GM23338 (cell line): ENCODE measurements at regions not wholly inside any gene's neighbourhood (a gene's known extent, or its start where the extent isn't known, plus 50 kb on each side); places are given as distances from the start of the nearest gene placed in this dataset.

Source experiments
- CREB1 ChIP-seq: fragments of 250-450 bp; sonication (Bioruptor Pico); IDR thresholded peaks from 2 replicates; pipeline ENCODE4 v1.5.0; 2020; ENCODE audit warnings: low read depth, mild to moderate bottlenecking, moderate library complexity
- CTCF ChIP-seq, 2 experiments: fragments of 200-600 bp in 1 of 2; sonication (generic) in 1 of 2; conservative IDR thresholded peaks; 2 replicates each; pipeline versions ENCODE4 v1.5.1 to v1.6.1; 2016 to 2017; ENCODE audit warnings: antibody characterized with exemption in 2 of 2, low read depth in 2 of 2, mild to moderate bottlenecking in 2 of 2, moderate library complexity in 1 of 2
- EZH2 ChIP-seq: fragments of 200-600 bp; sonication (generic); IDR thresholded peaks from one replicate; pipeline ENCODE4 v1.8.0; 2017; ENCODE audit warnings: antibody characterized with exemption, mild to moderate bottlenecking, low read depth; ENCODE audit not compliant: unreplicated experiment
- EZH2phosphoT487 ChIP-seq: fragments of 200-600 bp; sonication (generic); IDR thresholded peaks from one replicate; pipeline ENCODE4 v1.8.1; 2018; ENCODE audit warnings: antibody characterized with exemption; ENCODE audit not compliant: unreplicated experiment
- JUNB ChIP-seq: IDR thresholded peaks from one replicate; pipeline ENCODE4 v1.6.1; 2016; ENCODE audit warnings: antibody characterized with exemption; ENCODE audit not compliant: unreplicated experiment
- POLR2AphosphoS5 ChIP-seq: IDR thresholded peaks from 2 replicates; pipeline ENCODE4 v1.6.1; 2016; ENCODE audit warnings: antibody characterized with exemption, low read depth
- REST ChIP-seq: IDR thresholded peaks from one replicate; pipeline ENCODE4 v1.6.1; 2018; ENCODE audit warnings: antibody characterized with exemption; ENCODE audit not compliant: unreplicated experiment
- ZNF114 ChIP-seq: fragments of 250-450 bp; sonication (Bioruptor Pico); IDR thresholded peaks from 2 replicates; pipeline ENCODE4 v1.5.0; 2020; ENCODE audit warnings: mild to moderate bottlenecking, moderate library complexity
- TF ChIP-seq, protein P1 (sequence below): fragments of 250-450 bp; sonication (Bioruptor Pico); IDR thresholded peaks from 2 replicates; pipeline ENCODE4 v1.5.0; 2020; ENCODE audit warnings: mild to moderate bottlenecking, moderate library complexity

- TF ChIP-seq CTCF (conservative IDR thresholded peaks at IDR 0.05; ENCODE audit: low read depth in 2 of 2) = no peak
- TF ChIP-seq POLR2AphosphoS5 = no peak
- no peak for TF ChIP-seq EZH2phosphoT487
- no peak for TF ChIP-seq EZH2
- no peak for TF ChIP-seq JUNB
- no peak for TF ChIP-seq CREB1 (CRISPR knock-in tag)
- TF ChIP-seq REST = no peak
- TF ChIP-seq ZNF114 (CRISPR knock-in tag) = no peak
- TF ChIP-seq, protein P1, sequence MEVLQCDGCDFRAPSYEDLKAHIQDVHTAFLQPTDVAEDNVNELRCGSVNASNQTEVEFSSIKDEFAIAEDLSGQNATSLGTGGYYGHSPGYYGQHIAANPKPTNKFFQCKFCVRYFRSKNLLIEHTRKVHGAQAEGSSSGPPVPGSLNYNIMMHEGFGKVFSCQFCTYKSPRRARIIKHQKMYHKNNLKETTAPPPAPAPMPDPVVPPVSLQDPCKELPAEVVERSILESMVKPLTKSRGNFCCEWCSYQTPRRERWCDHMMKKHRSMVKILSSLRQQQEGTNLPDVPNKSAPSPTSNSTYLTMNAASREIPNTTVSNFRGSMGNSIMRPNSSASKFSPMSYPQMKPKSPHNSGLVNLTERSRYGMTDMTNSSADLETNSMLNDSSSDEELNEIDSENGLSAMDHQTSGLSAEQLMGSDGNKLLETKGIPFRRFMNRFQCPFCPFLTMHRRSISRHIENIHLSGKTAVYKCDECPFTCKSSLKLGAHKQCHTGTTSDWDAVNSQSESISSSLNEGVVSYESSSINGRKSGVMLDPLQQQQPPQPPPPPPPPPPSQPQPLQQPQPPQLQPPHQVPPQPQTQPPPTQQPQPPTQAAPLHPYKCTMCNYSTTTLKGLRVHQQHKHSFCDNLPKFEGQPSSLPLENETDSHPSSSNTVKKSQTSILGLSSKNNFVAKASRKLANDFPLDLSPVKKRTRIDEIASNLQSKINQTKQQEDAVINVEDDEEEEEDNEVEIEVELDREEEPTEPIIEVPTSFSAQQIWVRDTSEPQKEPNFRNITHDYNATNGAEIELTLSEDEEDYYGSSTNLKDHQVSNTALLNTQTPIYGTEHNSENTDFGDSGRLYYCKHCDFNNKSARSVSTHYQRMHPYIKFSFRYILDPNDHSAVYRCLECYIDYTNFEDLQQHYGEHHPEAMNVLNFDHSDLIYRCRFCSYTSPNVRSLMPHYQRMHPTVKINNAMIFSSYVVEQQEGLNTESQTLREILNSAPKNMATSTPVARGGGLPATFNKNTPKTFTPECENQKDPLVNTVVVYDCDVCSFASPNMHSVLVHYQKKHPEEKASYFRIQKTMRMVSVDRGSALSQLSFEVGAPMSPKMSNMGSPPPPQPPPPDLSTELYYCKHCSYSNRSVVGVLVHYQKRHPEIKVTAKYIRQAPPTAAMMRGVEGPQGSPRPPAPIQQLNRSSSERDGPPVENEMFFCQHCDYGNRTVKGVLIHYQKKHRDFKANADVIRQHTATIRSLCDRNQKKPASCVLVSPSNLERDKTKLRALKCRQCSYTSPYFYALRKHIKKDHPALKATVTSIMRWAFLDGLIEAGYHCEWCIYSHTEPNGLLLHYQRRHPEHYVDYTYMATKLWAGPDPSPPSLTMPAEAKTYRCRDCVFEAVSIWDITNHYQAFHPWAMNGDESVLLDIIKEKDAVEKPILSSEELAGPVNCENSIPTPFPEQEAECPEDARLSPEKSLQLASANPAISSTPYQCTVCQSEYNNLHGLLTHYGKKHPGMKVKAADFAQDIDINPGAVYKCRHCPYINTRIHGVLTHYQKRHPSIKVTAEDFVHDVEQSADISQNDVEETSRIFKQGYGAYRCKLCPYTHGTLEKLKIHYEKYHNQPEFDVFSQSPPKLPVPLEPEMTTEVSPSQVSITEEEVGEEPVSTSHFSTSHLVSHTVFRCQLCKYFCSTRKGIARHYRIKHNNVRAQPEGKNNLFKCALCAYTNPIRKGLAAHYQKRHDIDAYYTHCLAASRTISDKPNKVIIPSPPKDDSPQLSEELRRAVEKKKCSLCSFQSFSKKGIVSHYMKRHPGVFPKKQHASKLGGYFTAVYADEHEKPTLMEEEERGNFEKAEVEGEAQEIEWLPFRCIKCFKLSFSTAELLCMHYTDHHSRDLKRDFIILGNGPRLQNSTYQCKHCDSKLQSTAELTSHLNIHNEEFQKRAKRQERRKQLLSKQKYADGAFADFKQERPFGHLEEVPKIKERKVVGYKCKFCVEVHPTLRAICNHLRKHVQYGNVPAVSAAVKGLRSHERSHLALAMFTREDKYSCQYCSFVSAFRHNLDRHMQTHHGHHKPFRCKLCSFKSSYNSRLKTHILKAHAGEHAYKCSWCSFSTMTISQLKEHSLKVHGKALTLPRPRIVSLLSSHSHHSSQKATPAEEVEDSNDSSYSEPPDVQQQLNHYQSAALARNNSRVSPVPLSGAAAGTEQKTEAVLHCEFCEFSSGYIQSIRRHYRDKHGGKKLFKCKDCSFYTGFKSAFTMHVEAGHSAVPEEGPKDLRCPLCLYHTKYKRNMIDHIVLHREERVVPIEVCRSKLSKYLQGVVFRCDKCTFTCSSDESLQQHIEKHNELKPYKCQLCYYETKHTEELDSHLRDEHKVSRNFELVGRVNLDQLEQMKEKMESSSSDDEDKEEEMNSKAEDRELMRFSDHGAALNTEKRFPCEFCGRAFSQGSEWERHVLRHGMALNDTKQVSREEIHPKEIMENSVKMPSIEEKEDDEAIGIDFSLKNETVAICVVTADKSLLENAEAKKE (CRISPR knock-in tag) = no peak
These were observed 655.2 kb upstream of the NRG3 start for GRCh38 chr10:81219758-81220157.
